ENCODE measurements at regions not wholly inside any gene's neighbourhood (a gene's known extent, or its start where the extent isn't known, plus 50 kb on each side); places are given as distances from the start of the nearest gene placed in this dataset.

DNA sequence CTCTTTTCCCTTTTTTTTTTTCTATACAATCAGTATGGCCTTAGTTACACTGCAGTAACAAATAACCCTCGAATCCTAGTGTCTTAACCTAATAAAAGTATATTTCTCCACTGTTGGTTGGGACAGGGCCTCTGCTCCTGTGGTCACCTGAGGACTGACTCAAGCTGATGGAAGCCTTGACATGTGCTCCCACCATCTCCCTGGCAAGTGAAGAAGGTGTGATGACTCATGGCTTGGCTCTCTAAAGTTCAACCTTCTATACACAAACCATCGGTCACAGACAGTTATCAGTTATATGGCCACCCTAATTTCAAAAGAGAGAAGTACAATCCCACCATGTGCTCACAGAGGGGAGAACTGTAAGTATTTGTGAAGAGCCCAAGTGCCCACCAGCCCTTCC is 65.8 kb upstream of the CACNA2D3 start:
- TF ChIP-seq, protein P1, sequence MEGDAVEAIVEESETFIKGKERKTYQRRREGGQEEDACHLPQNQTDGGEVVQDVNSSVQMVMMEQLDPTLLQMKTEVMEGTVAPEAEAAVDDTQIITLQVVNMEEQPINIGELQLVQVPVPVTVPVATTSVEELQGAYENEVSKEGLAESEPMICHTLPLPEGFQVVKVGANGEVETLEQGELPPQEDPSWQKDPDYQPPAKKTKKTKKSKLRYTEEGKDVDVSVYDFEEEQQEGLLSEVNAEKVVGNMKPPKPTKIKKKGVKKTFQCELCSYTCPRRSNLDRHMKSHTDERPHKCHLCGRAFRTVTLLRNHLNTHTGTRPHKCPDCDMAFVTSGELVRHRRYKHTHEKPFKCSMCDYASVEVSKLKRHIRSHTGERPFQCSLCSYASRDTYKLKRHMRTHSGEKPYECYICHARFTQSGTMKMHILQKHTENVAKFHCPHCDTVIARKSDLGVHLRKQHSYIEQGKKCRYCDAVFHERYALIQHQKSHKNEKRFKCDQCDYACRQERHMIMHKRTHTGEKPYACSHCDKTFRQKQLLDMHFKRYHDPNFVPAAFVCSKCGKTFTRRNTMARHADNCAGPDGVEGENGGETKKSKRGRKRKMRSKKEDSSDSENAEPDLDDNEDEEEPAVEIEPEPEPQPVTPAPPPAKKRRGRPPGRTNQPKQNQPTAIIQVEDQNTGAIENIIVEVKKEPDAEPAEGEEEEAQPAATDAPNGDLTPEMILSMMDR (IDR thresholded peaks at IDR 0.05): no peak
- TF ChIP-seq EZH2 (IDR thresholded peaks at IDR 0.05): no peak
